ENCODE measurements at regions not wholly inside any gene's neighbourhood (a gene's known extent, or its start where the extent isn't known, plus 50 kb on each side); places are given as distances from the start of the nearest gene placed in this dataset.
"Not testable (repeated sequence)": the region's sequence is repeated elsewhere in the genome, so short reads cannot be mapped to it uniquely, and the experiment has no call there.

- DNase-seq: not testable (repeated sequence)
Measured at GRCh38 chr14:105682442-105682841, 156.1 kb downstream of the TMEM121 start.

GRCh38 chr14:105682956-105683570, 156.7 kb downstream of the TMEM121 start:
- no peak for DNase-seq

GRCh38 chr14:105684056-105684455, 157.7 kb downstream of the TMEM121 start:
- not testable (repeated sequence) for DNase-seq

- DNase-seq: not testable (repeated sequence)
Measured at GRCh38 chr14:105684597-105684996, 158.2 kb downstream of the TMEM121 start.

- DNase-seq: no peak
Measured at GRCh38 chr14:105685003-105685402, 158.6 kb downstream of the TMEM121 start.

GRCh38 chr14:105685605-105686004, 159.2 kb downstream of the TMEM121 start:
- DNase-seq: not testable (repeated sequence)

GRCh38 chr14:105686050-105686449, 159.7 kb downstream of the TMEM121 start:
- not testable (repeated sequence) for DNase-seq

- DNase-seq: not testable (repeated sequence)
Measured at GRCh38 chr14:105686462-105687170, 160.2 kb downstream of the TMEM121 start.

GRCh38 chr14:105687171-105688022, 161.0 kb downstream of the TMEM121 start:
- DNase-seq: not testable (repeated sequence)

- DNase-seq: not testable (repeated sequence)
Measured at GRCh38 chr14:105688023-105688351, 161.6 kb downstream of the TMEM121 start.

- DNase-seq: not testable (repeated sequence)
Measured at GRCh38 chr14:105688664-105689221, 162.4 kb downstream of the TMEM121 start.

GRCh38 chr14:105689722-105690121, 163.3 kb downstream of the TMEM121 start:
- no peak for DNase-seq

- DNase-seq: no peak
Measured at GRCh38 chr14:105690671-105691070, 164.3 kb downstream of the TMEM121 start.

- DNase-seq: not testable (repeated sequence)
Measured at GRCh38 chr14:105691321-105692109, 165.1 kb downstream of the TMEM121 start.

GRCh38 chr14:105692110-105692685, 165.8 kb downstream of the TMEM121 start:
- not testable (repeated sequence) for DNase-seq

GRCh38 chr14:105694961-105695360, 168.6 kb downstream of the TMEM121 start:
- DNase-seq: no peak

GRCh38 chr14:105696388-105696787, 170.0 kb downstream of the TMEM121 start:
- DNase-seq: not testable (repeated sequence)

GRCh38 chr14:105697414-105697813, 171.0 kb downstream of the TMEM121 start:
- not testable (repeated sequence) for DNase-seq

GRCh38 chr14:105697955-105698354, 171.6 kb downstream of the TMEM121 start:
- DNase-seq: not testable (repeated sequence)

- not testable (repeated sequence) for DNase-seq
Measured at GRCh38 chr14:105698940-105699556, 172.7 kb downstream of the TMEM121 start.

- DNase-seq: not testable (repeated sequence)
Measured at GRCh38 chr14:105699706-105700105, 173.3 kb downstream of the TMEM121 start.

All from right hindlimb (tissue), 1 donor.